VCaP (cell line): ENCODE measurements at regions not wholly inside any gene's neighbourhood (a gene's known extent, or its start where the extent isn't known, plus 50 kb on each side); places are given as distances from the start of the nearest gene placed in this dataset.

Experiments used
- H3K27ac ChIP-seq: fragments of 450-650 bp; 2 replicates; pipeline ENCODE4 v1.5.1; 2017
- CTCF ChIP-seq: fragments of 450-650 bp; conservative IDR thresholded peaks from 2 replicates; pipeline ENCODE4 v1.5.1; 2017; ENCODE audit warnings: mild to moderate bottlenecking, moderate library complexity

- peak overlapping the region; percentile 93 for H3K27ac ChIP-seq
- TF ChIP-seq CTCF = no peak
These were observed 120.3 kb downstream of the MRM1 start for GRCh38 chr17:36721560-36722120.

GRCh38 chr17:36722121-36722902, 120.9 kb downstream of the MRM1 start:
- no peak for TF ChIP-seq CTCF
- H3K27ac ChIP-seq = peak overlapping the region; percentile 93

GRCh38 chr17:36722903-36723263, 121.5 kb downstream of the MRM1 start:
- H3K27ac ChIP-seq = peak overlapping the region; percentile 93
- TF ChIP-seq CTCF = no peak

- no peak overlapping the region for H3K27ac ChIP-seq
- TF ChIP-seq CTCF = no peak
These were observed 122.2 kb downstream of the MRM1 start for GRCh38 chr17:36723459-36724025.

GRCh38 chr17:36726199-36726598, 124.8 kb downstream of the MRM1 start:
- TF ChIP-seq CTCF = no peak
- no peak overlapping the region for H3K27ac ChIP-seq

- H3K27ac ChIP-seq = no peak overlapping the region
- TF ChIP-seq CTCF = no peak
These were observed 125.7 kb downstream of the MRM1 start for GRCh38 chr17:36727052-36727451.

GRCh38 chr17:36727577-36727976, 126.2 kb downstream of the MRM1 start:
- TF ChIP-seq CTCF = no peak
- no peak overlapping the region for H3K27ac ChIP-seq
